ENCODE measurements at regions not wholly inside any gene's neighbourhood (a gene's known extent, or its start where the extent isn't known, plus 50 kb on each side); places are given as distances from the start of the nearest gene placed in this dataset.
"Not testable (repeated sequence)": the region's sequence is repeated elsewhere in the genome, so short reads cannot be mapped to it uniquely, and the experiment has no call there.

DNA sequence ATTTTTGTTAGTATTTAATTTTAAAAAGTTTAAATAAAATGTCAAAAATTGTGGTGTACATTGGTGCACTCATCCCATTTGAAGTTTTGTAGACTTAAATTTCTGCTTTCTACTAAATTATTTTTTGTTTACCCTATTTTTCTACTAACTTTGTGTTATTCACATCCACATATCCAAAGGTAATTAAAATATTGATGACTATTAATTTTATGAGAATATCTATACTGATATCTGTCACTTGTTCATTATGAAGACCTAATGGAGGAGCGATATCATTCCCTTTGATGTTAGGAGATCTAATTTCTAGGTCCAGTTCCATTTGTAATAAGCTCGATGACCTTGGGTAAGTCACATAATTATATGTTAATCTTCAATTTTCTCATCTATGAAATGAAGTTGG is 325.7 kb upstream of the STXBP6 start:
- TF ChIP-seq, protein P1, sequence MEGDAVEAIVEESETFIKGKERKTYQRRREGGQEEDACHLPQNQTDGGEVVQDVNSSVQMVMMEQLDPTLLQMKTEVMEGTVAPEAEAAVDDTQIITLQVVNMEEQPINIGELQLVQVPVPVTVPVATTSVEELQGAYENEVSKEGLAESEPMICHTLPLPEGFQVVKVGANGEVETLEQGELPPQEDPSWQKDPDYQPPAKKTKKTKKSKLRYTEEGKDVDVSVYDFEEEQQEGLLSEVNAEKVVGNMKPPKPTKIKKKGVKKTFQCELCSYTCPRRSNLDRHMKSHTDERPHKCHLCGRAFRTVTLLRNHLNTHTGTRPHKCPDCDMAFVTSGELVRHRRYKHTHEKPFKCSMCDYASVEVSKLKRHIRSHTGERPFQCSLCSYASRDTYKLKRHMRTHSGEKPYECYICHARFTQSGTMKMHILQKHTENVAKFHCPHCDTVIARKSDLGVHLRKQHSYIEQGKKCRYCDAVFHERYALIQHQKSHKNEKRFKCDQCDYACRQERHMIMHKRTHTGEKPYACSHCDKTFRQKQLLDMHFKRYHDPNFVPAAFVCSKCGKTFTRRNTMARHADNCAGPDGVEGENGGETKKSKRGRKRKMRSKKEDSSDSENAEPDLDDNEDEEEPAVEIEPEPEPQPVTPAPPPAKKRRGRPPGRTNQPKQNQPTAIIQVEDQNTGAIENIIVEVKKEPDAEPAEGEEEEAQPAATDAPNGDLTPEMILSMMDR (conservative IDR thresholded peaks at IDR 0.05 in 1 of 2, IDR thresholded peaks at IDR 0.05 in 1 of 2; ENCODE audit: low read depth in 1 of 2, low read length in 2 of 2) = no peak
- TF ChIP-seq EZH2 (IDR thresholded peaks at IDR 0.05; ENCODE audit: low read length, missing control alignments) = no peak
- H3K9ac ChIP-seq (ENCODE audit: insufficient read depth, low read length) = no peak overlapping the region

DNA sequence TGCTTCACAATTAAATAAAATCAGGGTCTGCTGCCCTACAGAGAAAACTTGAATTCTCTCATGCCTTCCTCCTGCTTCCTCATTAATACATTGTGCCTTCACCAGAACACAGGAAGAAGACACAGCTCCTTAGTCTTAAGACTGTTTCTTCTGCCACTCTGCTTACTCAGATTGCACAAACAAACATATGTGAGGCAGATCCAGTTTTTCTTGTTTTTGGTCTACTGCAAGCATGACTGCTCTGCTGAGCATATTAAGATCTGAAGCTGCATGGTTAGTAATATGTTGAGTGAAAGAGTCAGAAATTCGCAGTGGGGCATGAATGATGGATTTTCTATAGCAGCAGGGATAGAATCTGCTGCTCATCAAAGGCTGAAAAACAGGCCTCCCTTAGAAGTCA is 321.1 kb upstream of the STXBP6 start:
- Histone ChIP-seq H3K79me2 (ENCODE audit: control insufficient read depth, insufficient read depth, low read length) (no peaks in the 10 kb centered on the region), H3K27ac (ENCODE audit: insufficient read depth, low read length) (no peak overlapping the region), H3K4me2 (ENCODE audit: extremely low read depth, insufficient read depth, low read length) (no peak overlapping the region), H3K4me1 (ENCODE audit: control insufficient read depth, extremely low read depth, insufficient read depth, low read length) (no peaks in the 10 kb centered on the region), H3K36me3 (ENCODE audit: control insufficient read depth, insufficient read depth, low read length) (no peaks in the 10 kb centered on the region), H2AFZ (ENCODE audit: low read length) (no peak overlapping the region), H3K9ac (ENCODE audit: insufficient read depth, low read length) (no peak overlapping the region), H3K27me3 (ENCODE audit: control insufficient read depth, insufficient read depth, low read length) (no peaks in the 10 kb centered on the region), H3K9me3 (ENCODE audit: control insufficient read depth, insufficient read depth, low read depth, low read length) (no peaks in the 10 kb centered on the region), H3K4me3 (replicated peaks in 1 of 4; ENCODE audit: control extremely low read depth in 1 of 4, insufficient read depth in 1 of 4, low read depth in 3 of 4, low read length in 4 of 4) (no peak overlapping the region), H4K20me1 (ENCODE audit: control insufficient read depth, extremely low read depth, insufficient read depth, low read length) (no peaks in the 10 kb centered on the region)
- no peak for DNase-seq (ENCODE audit: low read depth in 2 of 2)
- TF ChIP-seq EZH2 (IDR thresholded peaks at IDR 0.05; ENCODE audit: low read length, missing control alignments) = no peak
- TF ChIP-seq, protein P1 (conservative IDR thresholded peaks at IDR 0.05 in 1 of 2, IDR thresholded peaks at IDR 0.05 in 1 of 2; ENCODE audit: low read depth in 1 of 2, low read length in 2 of 2) = no peak

More for the DNA sequence above, 325.7 kb upstream of the STXBP6 start:
- H3K9me3 ChIP-seq (ENCODE audit: control insufficient read depth, insufficient read depth, low read depth, low read length) = no peaks in the 10 kb centered on the region
- no peak for DNase-seq (ENCODE audit: low read depth in 2 of 2)
- H3K27me3 ChIP-seq (ENCODE audit: control insufficient read depth, insufficient read depth, low read length) = no peaks in the 10 kb centered on the region
- no peak overlapping the region for H3K4me3 ChIP-seq (replicated peaks in 1 of 4; ENCODE audit: control extremely low read depth in 1 of 4, insufficient read depth in 1 of 4, low read depth in 3 of 4, low read length in 4 of 4)
- H3K4me1 ChIP-seq (ENCODE audit: control insufficient read depth, extremely low read depth, insufficient read depth, low read length) = no peaks in the 10 kb centered on the region
- H4K20me1 ChIP-seq (ENCODE audit: control insufficient read depth, extremely low read depth, insufficient read depth, low read length) = no peaks in the 10 kb centered on the region
- no peak overlapping the region for H3K4me2 ChIP-seq (ENCODE audit: extremely low read depth, insufficient read depth, low read length)
- no peaks in the 10 kb centered on the region for H3K79me2 ChIP-seq (ENCODE audit: control insufficient read depth, insufficient read depth, low read length)
- no peak overlapping the region for H3K27ac ChIP-seq (ENCODE audit: insufficient read depth, low read length)
- H2AFZ ChIP-seq (ENCODE audit: low read length) = no peak overlapping the region
- no peaks in the 10 kb centered on the region for H3K36me3 ChIP-seq (ENCODE audit: control insufficient read depth, insufficient read depth, low read length)

DNA sequence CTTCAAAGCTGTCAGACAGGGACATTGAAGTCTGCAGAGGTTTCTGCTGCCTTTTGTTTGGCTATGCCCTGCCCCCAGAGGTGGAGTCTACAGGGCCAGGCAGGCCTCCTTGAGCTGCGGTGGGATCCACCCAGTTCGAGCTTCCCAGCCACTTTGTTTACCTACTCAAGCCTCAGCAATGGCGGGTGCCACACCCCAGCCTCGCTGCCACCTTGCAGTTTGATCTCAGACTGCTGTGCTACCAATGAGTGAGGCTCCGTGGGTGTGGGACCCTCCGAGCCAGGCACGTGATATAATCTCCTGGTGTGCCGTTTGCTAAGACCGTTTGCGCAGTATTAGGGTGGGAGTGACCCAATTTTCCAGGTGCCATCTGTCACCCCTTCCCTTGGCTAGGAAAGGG is 320.1 kb upstream of the STXBP6 start:
- H3K9me3 ChIP-seq (ENCODE audit: control insufficient read depth, insufficient read depth, low read depth, low read length); H3K36me3 ChIP-seq (ENCODE audit: control insufficient read depth, insufficient read depth, low read length); H3K4me2 ChIP-seq (ENCODE audit: extremely low read depth, insufficient read depth, low read length); H3K9ac ChIP-seq (ENCODE audit: insufficient read depth, low read length); H3K4me3 ChIP-seq (replicated peaks in 1 of 4; ENCODE audit: control extremely low read depth in 1 of 4, insufficient read depth in 1 of 4, low read depth in 3 of 4, low read length in 4 of 4); H2AFZ ChIP-seq (ENCODE audit: low read length); H3K79me2 ChIP-seq (ENCODE audit: control insufficient read depth, insufficient read depth, low read length); H3K27me3 ChIP-seq (ENCODE audit: control insufficient read depth, insufficient read depth, low read length); H3K4me1 ChIP-seq (ENCODE audit: control insufficient read depth, extremely low read depth, insufficient read depth, low read length); DNase-seq (ENCODE audit: low read depth in 2 of 2); H4K20me1 ChIP-seq (ENCODE audit: control insufficient read depth, extremely low read depth, insufficient read depth, low read length); H3K27ac ChIP-seq (ENCODE audit: insufficient read depth, low read length): not testable (repeated sequence)

Data from fibroblast of lung (primary cell).